Stimulated activated memory B cell treated with anti-CD40 and anti-IgM and Interleukin-4, amounts not matched to agents 10 μg/mL and 1 μg/mL and 100 μg/mL, for 72 hours (primary cell): ENCODE measurements at regions not wholly inside any gene's neighbourhood (a gene's known extent, or its start where the extent isn't known, plus 50 kb on each side); places are given as distances from the start of the nearest gene placed in this dataset.

Experiments used
- ATAC-seq: fragments of 150-1000 bp; cut with Tn5 transposase; 2 replicates; pipeline ENCODE4 v1.10.0; 2021
- H3K27ac Mint-ChIP-seq: one replicate; pipeline ENCODE4 v1.8.0; 2022; ENCODE audit warnings: mild to moderate bottlenecking, mixed read lengths
- H3K27me3 Mint-ChIP-seq: one replicate; pipeline ENCODE4 v1.8.0; 2022; ENCODE audit warnings: mixed read lengths
- H3K36me3 Mint-ChIP-seq: one replicate; pipeline ENCODE4 v1.8.0; 2022; ENCODE audit warnings: mixed read lengths
- H3K4me1 Mint-ChIP-seq: one replicate; pipeline ENCODE4 v1.8.0; 2022; ENCODE audit warnings: mixed read lengths
- H3K4me3 Mint-ChIP-seq: one replicate; pipeline ENCODE4 v1.8.0; 2022; ENCODE audit warnings: mild to moderate bottlenecking, moderate library complexity, mixed read lengths
- H3K9me3 Mint-ChIP-seq: one replicate; pipeline ENCODE4 v1.8.0; 2022; ENCODE audit warnings: mixed read lengths

DNA sequence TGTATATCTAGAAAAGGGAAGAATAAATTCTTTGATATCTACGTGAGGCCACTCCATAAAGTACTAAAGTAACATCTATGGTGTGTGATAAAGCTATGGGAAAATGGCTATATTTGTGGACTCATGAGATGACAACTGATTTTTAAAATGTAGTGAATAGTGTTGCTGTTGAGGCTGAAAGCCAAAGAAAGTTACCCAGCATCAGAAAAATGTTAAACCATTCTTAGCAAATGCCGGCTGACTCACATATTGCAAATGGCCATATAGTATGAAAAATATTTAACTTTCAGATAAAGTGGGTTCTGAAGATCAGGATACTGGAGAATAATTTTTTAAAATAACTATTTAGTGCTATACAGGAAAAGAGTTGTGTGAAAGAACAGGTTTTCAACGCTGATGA is 129.9 kb upstream of the GRIK2 start:
- H3K27ac Mint-ChIP-seq: no peak overlapping the region
- H3K27me3 Mint-ChIP-seq: no peaks in the 10 kb centered on the region
- ATAC-seq: no peak

DNA sequence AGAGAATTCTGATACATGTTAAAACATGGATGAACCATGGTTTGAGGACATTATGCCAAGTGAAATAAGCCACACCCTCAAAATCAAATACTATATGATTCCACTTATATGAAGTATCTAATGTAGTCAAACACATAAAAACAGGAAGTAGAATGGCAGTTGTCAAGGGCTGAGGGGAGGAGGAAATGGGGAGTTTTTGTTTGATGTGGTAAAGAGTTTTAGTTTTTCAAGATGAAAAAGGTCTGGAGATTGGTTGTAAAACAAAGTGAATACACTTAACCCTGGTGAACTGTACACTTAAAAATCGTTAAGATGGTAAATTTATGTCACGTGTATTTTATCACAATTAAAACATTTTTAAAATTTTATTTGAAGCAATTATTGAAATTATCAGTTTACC is 127.4 kb upstream of the GRIK2 start:
- H3K4me3 Mint-ChIP-seq: no peak overlapping the region
- H3K27ac Mint-ChIP-seq: no peak overlapping the region
- H3K36me3 Mint-ChIP-seq: no peaks in the 10 kb centered on the region
- H3K9me3 Mint-ChIP-seq: peaks cover 7% of the 10 kb centered on the region
- ATAC-seq: no peak
- H3K4me1 Mint-ChIP-seq: no peaks in the 10 kb centered on the region
- H3K27me3 Mint-ChIP-seq: no peaks in the 10 kb centered on the region

More for the DNA sequence above, 129.9 kb upstream of the GRIK2 start:
- Mint-ChIP-seq H3K36me3 (no peaks in the 10 kb centered on the region), H3K4me3 (no peak overlapping the region), H3K9me3 (peaks cover 7% of the 10 kb centered on the region), H3K4me1 (no peaks in the 10 kb centered on the region)

DNA sequence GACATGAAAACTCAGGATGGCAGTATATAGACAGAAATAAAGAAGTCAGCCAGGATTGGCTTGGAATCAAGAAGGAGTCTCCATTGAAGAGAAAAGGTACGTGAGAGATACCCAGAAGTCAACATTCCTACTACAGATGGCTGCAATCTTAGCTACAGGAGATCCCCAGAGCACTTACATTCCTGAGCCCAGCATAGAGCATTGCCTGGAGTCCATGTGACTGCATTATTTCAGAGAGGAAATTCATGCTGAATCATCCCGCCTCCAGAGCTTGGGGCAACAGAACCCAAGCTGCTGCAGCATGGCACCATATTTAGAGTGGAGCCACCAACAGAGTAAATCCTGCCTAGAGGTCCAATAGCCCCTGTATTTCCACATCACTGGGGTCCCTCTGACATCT is 125.0 kb upstream of the GRIK2 start:
- H3K9me3 Mint-ChIP-seq: peaks cover 7% of the 10 kb centered on the region
- no peaks in the 10 kb centered on the region for H3K27me3 Mint-ChIP-seq
- no peaks in the 10 kb centered on the region for H3K4me1 Mint-ChIP-seq
- no peak for ATAC-seq
- H3K36me3 Mint-ChIP-seq: no peaks in the 10 kb centered on the region
- H3K4me3 Mint-ChIP-seq: no peak overlapping the region
- no peak overlapping the region for H3K27ac Mint-ChIP-seq

DNA sequence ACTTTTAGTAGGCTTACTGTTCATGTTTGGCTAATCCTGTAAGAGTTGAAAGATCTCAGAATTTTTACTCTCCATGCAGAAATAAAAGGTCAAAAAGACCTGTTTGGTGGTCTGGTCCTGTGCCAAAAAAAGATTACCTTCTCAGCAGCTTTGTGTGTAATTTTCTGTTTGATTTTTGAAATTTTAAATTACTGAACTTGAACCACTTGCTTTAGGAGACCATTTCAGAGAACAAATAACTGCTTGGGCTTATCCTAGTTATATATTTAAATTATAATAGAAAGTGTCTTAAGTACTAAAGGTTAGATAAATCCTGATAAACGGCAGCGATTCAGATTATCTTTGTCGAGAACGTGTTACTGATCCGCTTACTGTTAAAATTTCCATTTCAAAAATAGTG is 118.3 kb upstream of the GRIK2 start:
- no peak overlapping the region for H3K27ac Mint-ChIP-seq
- no peak overlapping the region for H3K4me3 Mint-ChIP-seq
- no peak for ATAC-seq

DNA sequence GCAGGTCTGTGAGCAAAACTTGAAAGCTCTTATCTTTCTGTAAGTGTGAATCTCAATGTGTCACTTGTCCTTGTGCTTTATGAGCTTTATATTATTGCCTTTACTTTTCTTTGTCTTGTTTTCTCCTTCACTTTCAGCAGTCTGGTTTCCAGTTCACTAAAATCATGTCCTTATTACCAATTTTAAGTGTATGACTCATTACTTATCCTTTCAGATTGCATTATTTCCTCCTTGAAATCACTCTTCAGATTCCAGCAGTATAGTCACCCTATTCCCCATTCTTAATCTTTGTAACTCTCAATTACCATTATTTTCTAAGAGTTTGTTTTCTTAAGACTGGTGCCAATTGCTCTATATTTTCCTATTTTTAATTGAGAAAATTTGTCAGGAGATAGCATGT is 117.4 kb upstream of the GRIK2 start:
- Mint-ChIP-seq H3K36me3 (no peaks in the 10 kb centered on the region), H3K27ac (no peak overlapping the region), H3K9me3 (peaks cover 2% of the 10 kb centered on the region), H3K27me3 (no peaks in the 10 kb centered on the region), H3K4me1 (no peaks in the 10 kb centered on the region), H3K4me3 (no peak overlapping the region)
- no peak for ATAC-seq

More for the DNA sequence above, 118.3 kb upstream of the GRIK2 start:
- Mint-ChIP-seq H3K4me1 (no peaks in the 10 kb centered on the region), H3K27me3 (no peaks in the 10 kb centered on the region), H3K36me3 (no peaks in the 10 kb centered on the region), H3K9me3 (peaks cover 2% of the 10 kb centered on the region)

DNA sequence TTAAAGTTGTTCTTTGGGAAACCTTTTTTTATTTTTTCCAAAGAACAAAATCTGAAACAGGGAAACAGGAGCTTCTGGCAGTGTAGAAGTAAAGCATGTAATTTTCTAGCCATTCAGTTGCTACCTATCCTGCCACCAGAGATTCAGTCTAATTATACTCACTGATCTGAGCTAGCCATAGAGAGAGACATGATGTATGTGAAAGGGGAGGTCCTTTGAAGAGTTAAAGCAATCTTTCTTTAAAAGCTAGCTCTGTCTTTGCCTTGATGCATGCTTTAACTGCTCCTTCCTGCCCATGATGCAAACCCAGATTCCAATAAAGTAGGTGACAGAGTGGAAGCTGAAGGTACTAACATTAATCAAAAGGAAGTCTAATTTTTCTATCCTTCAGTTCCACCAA is 114.1 kb upstream of the GRIK2 start:
- Mint-ChIP-seq H3K27ac (no peak overlapping the region), H3K4me1 (no peaks in the 10 kb centered on the region), H3K27me3 (no peaks in the 10 kb centered on the region), H3K4me3 (no peak overlapping the region), H3K36me3 (no peaks in the 10 kb centered on the region), H3K9me3 (peaks cover under 1% of the 10 kb centered on the region)
- ATAC-seq: no peak

DNA sequence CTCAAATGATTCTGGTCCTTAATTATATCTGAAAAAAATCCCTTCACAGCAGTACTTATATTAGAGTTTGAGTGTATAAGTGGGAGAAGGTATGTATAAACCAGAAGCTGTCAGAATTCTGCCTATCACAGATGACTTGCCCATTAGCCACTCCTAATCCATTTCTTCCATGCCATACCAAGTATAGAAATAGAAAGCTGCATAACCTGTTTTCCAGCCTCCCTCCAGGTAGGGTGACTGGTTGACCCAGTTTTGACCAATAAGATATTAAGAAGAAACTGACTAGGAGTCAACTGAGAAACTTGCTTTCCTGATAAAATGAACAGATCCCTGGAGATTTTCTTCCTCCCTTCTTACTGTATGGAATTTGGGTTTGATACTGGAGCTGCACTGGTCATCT is 112.2 kb upstream of the GRIK2 start:
- Mint-ChIP-seq H3K4me1 (no peaks in the 10 kb centered on the region), H3K27me3 (no peaks in the 10 kb centered on the region), H3K9me3 (no peaks in the 10 kb centered on the region), H3K4me3 (no peak overlapping the region), H3K27ac (no peak overlapping the region), H3K36me3 (no peaks in the 10 kb centered on the region)
- ATAC-seq: no peak

DNA sequence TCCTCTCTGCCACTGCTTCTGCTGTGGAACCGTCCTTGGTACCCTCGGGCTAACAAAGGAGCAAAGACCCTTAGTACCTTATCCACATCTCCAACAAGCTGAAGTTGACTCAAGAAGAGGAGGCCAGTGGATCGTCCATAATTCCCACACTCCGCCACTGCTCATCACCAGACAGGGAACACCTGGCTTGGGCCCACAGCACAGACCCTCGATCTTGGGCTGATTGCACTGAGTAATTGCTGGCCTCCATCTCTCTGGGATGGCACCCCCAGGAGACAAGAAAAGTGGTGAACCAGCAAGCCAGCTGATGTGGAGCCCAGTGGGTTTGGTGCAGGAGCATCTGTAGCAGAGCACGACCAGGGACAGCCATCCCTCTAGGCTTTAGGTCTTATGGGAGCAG is 109.4 kb upstream of the GRIK2 start:
- no peak for ATAC-seq
- H3K27me3 Mint-ChIP-seq: no peaks in the 10 kb centered on the region
- no peak overlapping the region for H3K27ac Mint-ChIP-seq
- H3K9me3 Mint-ChIP-seq: no peaks in the 10 kb centered on the region
- no peak overlapping the region for H3K4me3 Mint-ChIP-seq
- no peaks in the 10 kb centered on the region for H3K4me1 Mint-ChIP-seq
- H3K36me3 Mint-ChIP-seq: no peaks in the 10 kb centered on the region

DNA sequence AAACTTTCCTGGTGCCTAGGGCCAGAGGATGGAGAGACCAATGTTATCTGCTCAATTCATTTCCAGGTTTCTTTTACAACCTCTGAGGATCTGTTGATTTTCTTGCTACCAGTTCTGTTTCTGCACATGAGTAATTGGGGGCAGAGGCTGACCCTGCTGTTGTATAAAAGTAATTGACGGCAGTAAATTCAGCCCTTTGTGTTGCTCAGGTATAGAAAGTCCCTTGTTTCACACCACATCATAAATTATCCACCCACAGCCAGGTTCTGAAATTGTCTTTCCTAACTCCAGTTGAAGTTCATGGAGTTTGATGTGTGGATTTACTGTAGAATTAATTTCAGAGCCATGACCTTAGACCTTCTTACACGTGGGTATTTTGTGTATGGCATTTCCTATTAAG is 107.4 kb upstream of the GRIK2 start:
- ATAC-seq: no peak
- Mint-ChIP-seq H3K27ac (no peak overlapping the region), H3K4me3 (no peak overlapping the region), H3K36me3 (no peaks in the 10 kb centered on the region), H3K4me1 (no peaks in the 10 kb centered on the region), H3K9me3 (no peaks in the 10 kb centered on the region), H3K27me3 (no peaks in the 10 kb centered on the region)

DNA sequence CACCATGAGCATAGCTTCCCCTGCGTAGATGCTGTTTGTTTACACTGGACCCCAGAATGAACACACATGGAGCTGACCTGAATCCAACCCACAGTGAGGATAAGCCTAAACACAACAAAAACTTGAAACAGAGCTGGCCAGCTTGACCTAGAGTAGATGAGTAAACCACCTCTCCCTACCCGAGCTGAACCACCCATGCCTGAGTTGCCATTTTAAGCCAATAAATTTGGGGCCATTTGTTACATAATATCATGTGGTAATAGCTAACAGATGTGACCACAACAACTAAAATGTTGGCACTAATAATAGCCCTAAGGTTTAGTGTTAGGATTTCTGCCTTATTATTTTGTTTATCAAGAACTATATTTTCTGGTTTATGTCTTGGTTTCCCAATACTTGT is 103.2 kb upstream of the GRIK2 start:
- H3K4me3 Mint-ChIP-seq: no peak overlapping the region
- no peaks in the 10 kb centered on the region for H3K4me1 Mint-ChIP-seq
- no peaks in the 10 kb centered on the region for H3K36me3 Mint-ChIP-seq
- no peak overlapping the region for H3K27ac Mint-ChIP-seq
- ATAC-seq: no peak
- no peaks in the 10 kb centered on the region for H3K27me3 Mint-ChIP-seq
- peaks cover 16% of the 10 kb centered on the region for H3K9me3 Mint-ChIP-seq

DNA sequence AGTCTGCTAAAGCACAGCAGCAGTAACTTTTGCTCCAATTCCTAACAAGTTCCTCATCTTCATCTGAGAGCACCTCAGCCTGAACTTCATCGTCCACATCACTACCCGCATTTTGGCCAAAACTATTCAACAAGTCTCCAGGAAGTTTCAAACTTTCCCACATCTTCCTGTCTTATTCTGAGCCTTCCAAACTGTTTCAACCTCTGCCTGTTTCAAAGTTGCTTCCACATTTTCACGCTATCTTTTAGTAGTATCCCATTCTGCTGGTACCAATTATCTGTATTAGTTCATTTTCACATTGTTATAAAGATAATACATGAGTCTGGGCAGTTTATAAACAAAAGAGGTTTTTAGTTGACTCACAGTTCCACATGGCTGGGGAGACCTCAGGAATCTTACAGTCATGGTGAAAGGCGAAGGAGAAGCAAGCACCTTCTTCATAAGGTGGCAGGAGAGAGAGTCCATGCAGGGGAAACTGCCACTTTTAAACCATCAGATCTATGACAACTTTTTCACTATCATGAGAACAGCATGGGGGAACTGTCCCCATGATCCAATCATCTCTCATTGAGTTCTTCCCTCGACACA is 99.4 kb upstream of the GRIK2 start:
- Mint-ChIP-seq H3K27me3 (no peaks in the 10 kb centered on the region), H3K36me3 (no peaks in the 10 kb centered on the region), H3K4me3 (no peak overlapping the region), H3K9me3 (peaks cover 16% of the 10 kb centered on the region), H3K4me1 (no peaks in the 10 kb centered on the region), H3K27ac (no peak overlapping the region)
- ATAC-seq: no peak

DNA sequence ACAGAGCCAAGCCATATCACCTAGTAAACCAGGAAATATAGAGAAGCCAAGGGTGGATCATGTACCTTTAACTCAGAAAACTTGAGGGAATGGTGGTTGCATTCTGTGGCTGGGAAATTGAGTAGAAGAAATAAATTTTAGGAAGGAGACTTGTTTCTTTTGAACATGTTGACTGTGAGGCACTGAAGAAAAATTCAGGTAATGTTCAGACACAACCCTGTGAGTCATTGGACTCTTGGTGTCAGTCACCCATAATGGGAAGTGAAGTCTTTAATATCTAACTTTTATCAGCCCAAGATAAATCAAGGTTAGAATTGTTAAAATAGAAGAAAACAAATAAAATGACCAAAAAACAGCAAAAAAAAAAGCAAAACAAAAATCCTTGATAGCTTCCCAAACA is 98.8 kb upstream of the GRIK2 start:
- ATAC-seq: no peak
- Mint-ChIP-seq H3K36me3 (no peaks in the 10 kb centered on the region), H3K9me3 (peaks cover 16% of the 10 kb centered on the region), H3K27me3 (no peaks in the 10 kb centered on the region), H3K4me1 (no peaks in the 10 kb centered on the region), H3K27ac (no peak overlapping the region), H3K4me3 (no peak overlapping the region)

DNA sequence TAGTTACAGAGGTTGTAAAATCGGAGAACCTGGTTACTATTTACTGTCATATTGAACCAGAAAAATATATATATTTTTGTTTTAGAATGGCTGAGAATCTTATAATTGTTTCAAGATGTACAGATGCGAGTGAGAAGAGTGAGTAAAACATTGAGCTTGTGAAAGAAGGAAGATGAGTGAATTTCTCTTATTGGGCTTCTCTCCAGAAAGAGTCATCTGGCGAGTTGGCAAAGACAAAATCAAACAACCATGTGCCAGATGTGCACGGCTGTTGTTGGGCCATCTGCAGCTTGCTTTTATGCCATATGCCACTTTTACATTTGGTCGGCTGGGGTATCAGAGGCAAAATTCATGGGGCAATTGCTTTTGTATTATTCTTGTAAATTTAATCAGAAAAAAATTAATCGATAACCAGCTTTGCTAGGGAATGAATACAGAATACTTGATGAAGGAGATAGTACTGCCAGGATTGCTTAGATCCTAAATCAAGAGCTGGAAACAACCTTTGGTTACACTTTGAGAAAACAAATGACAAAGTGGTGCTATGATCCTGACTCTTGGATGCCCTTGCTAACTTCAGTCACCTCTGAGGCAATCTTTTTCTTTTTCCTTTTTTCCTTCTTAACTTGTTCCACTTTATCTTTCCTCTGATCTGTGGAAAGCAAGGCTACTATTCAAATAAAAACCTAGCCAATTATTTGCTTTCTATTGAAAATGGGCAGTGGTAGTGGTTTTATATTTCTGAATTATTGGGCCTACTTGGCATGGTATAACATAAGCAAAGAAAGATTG is 97.1 kb upstream of the GRIK2 start:
- Mint-ChIP-seq H3K4me1 (no peaks in the 10 kb centered on the region), H3K4me3 (no peak overlapping the region), H3K27ac (no peak overlapping the region), H3K27me3 (no peaks in the 10 kb centered on the region), H3K36me3 (no peaks in the 10 kb centered on the region), H3K9me3 (peaks cover 15% of the 10 kb centered on the region)
- no peak for ATAC-seq

DNA sequence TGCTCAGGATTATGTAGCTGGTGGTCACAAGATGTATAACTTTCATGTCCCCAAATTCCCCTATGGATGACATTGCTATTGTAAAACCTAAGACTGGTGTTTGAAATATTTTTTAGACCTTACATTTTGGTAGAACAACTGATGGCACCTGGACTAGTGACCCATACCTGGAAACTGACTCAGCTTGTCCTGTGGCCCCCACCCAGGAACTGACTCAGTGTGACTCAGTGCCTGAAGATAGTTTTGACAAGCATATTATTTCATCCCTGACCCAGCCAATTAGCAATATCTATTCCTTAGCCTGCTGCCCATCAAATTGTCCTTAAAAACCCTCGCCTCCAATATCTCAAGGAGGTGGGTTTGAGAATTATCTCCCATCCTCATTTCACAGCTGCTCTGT is 90.9 kb upstream of the GRIK2 start:
- no peaks in the 10 kb centered on the region for H3K27me3 Mint-ChIP-seq
- no peak overlapping the region for H3K4me3 Mint-ChIP-seq
- no peaks in the 10 kb centered on the region for H3K4me1 Mint-ChIP-seq
- no peak overlapping the region for H3K27ac Mint-ChIP-seq
- no peak for ATAC-seq
- H3K9me3 Mint-ChIP-seq: peaks cover 9% of the 10 kb centered on the region
- H3K36me3 Mint-ChIP-seq: no peaks in the 10 kb centered on the region

DNA sequence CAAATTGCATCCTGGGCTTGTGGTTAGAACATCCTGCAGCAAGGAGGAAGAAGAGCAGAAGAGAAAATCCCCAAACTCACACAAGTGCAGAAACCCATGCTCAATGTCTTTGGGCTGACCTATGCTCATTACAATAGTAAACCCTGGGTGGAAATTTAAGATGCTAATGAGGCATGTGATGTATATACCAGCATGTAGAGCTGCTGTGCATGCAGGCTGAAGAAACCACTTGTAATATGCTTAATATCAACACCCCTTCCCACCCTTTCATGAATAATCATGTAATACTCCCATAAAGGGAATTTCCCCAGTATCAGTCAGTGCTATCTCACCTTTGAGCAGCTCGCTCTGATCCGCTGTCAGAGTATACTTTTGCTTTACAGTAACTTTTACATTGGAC is 90.0 kb upstream of the GRIK2 start:
- no peaks in the 10 kb centered on the region for H3K27me3 Mint-ChIP-seq

DNA sequence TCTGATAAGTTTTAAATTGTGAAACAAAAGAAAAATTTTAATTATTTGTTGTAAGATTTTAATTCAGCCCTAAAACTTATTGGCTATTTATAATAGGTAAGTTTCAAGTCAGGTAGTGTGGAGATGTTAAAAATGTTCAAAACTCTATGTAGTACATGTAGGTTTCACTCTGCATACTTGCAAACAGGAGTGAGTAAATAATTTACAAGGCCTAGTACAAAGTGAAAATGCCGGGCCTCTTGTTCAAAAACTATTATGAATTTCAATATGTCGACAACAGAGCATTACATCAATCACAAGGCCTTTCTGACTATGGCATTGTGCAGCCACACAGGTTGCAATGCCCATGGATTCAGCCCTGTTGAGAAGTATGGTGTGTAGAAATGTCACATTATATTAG is 80.9 kb upstream of the GRIK2 start:
- Mint-ChIP-seq H3K9me3 (peaks cover 3% of the 10 kb centered on the region), H3K4me3 (no peak overlapping the region), H3K27me3 (no peaks in the 10 kb centered on the region), H3K36me3 (no peaks in the 10 kb centered on the region), H3K4me1 (no peaks in the 10 kb centered on the region), H3K27ac (no peak overlapping the region)
- no peak for ATAC-seq

More for the DNA sequence above, 90.0 kb upstream of the GRIK2 start:
- no peak overlapping the region for H3K27ac Mint-ChIP-seq
- no peaks in the 10 kb centered on the region for H3K4me1 Mint-ChIP-seq
- ATAC-seq: no peak
- H3K4me3 Mint-ChIP-seq: no peak overlapping the region
- no peaks in the 10 kb centered on the region for H3K36me3 Mint-ChIP-seq
- H3K9me3 Mint-ChIP-seq: peaks cover 12% of the 10 kb centered on the region
